ENCODE measurements at regions not wholly inside any gene's neighbourhood (a gene's known extent, or its start where the extent isn't known, plus 50 kb on each side); places are given as distances from the start of the nearest gene placed in this dataset.

- Histone ChIP-seq H3K9me3 (no peaks in the 10 kb centered on the region), H3K4me3 (no peak overlapping the region), H3K4me1 (no peaks in the 10 kb centered on the region), H3K27me3 (no peaks in the 10 kb centered on the region), H3K36me3 (no peaks in the 10 kb centered on the region), H3K27ac (no peak overlapping the region)
- intact Hi-C loops (cut with DNase I; ENCODE audit: low total_unique reads), result no loop called here
- TF ChIP-seq CTCF (IDR thresholded peaks at IDR 0.05), result no peak
- TF ChIP-seq POLR2A (IDR thresholded peaks at IDR 0.05), result no peak
- DNase-seq, result no peak
These were observed 1314.9 kb downstream of the CDH11 start for GRCh38 chr16:63806794-63807506.

- intact Hi-C loops (cut with DNase I; ENCODE audit: low total_unique reads), result no loop called here
- H3K27me3 ChIP-seq, result no peaks in the 10 kb centered on the region
- no peak for DNase-seq
- H3K4me3 ChIP-seq, result no peak overlapping the region
- no peak for TF ChIP-seq POLR2A (IDR thresholded peaks at IDR 0.05)
- no peak for TF ChIP-seq CTCF (IDR thresholded peaks at IDR 0.05)
- no peak overlapping the region for H3K27ac ChIP-seq
- no peaks in the 10 kb centered on the region for H3K4me1 ChIP-seq
- no peaks in the 10 kb centered on the region for H3K9me3 ChIP-seq
- H3K36me3 ChIP-seq, result no peaks in the 10 kb centered on the region
These were observed 1317.7 kb downstream of the CDH11 start for GRCh38 chr16:63804126-63804525.

- Histone ChIP-seq H3K4me3 (no peak overlapping the region), H3K4me1 (no peaks in the 10 kb centered on the region), H3K36me3 (no peaks in the 10 kb centered on the region), H3K9me3 (no peaks in the 10 kb centered on the region), H3K27ac (no peak overlapping the region), H3K27me3 (no peaks in the 10 kb centered on the region)
- intact Hi-C loops (cut with DNase I; ENCODE audit: low total_unique reads), result no loop called here
- no peak for DNase-seq
- no peak for TF ChIP-seq CTCF (IDR thresholded peaks at IDR 0.05)
- no peak for TF ChIP-seq POLR2A (IDR thresholded peaks at IDR 0.05)
These were observed 1332.3 kb downstream of the CDH11 start for GRCh38 chr16:63789603-63790002.

- no peak overlapping the region for H3K4me3 ChIP-seq
These were observed 1334.8 kb downstream of the CDH11 start for GRCh38 chr16:63787014-63787413.

More at GRCh38 chr16:63787014-63787413, 1334.8 kb downstream of the CDH11 start:
- DNase-seq, result no peak
- intact Hi-C loops (cut with DNase I; ENCODE audit: low total_unique reads), result no loop called here
- TF ChIP-seq POLR2A (IDR thresholded peaks at IDR 0.05) (no peak), CTCF (IDR thresholded peaks at IDR 0.05) (no peak)
- Histone ChIP-seq H3K9me3 (no peaks in the 10 kb centered on the region), H3K27ac (no peak overlapping the region), H3K36me3 (no peaks in the 10 kb centered on the region), H3K4me1 (no peaks in the 10 kb centered on the region), H3K27me3 (no peaks in the 10 kb centered on the region)

All from uterus (tissue), 3 donors.